ENCODE measurements at regions not wholly inside any gene's neighbourhood (a gene's known extent, or its start where the extent isn't known, plus 50 kb on each side); places are given as distances from the start of the nearest gene placed in this dataset.

DNA sequence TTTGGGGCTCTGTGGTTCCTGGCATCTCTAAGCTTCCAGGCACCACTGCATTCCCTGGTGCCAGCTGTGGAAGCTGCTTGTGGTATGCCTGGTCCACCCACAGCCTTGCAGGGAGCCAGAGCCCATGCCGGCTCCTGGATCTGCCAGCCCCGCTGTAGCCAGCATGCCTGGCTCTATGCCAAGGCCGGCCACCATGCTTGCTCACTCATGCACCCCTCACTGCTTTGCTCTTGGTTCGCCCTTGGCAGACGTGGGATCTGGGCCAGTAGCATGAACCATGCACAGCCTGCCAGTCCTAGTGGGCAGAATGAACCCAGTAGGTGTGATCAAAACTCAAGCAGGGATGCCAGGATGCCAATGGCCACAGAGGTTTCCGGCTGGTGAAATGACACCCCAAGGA lies 634.2 kb upstream of the TMEFF2 start:
- no peak for DNase-seq
- Histone ChIP-seq H3K9me2 (replicated peaks; ENCODE audit: insufficient read depth, low read length) (no peaks in the 10 kb centered on the region), H3K4me3 (ENCODE audit: low read length) (no peak overlapping the region), H3K79me2 (ENCODE audit: low read length) (no peaks in the 10 kb centered on the region), H3F3A (ENCODE audit: insufficient read depth, low read length) (no peaks in the 10 kb centered on the region), H2AFZ (ENCODE audit: low read length) (no peak overlapping the region), H3K36me3 (replicated peaks; ENCODE audit: insufficient read depth, low read length) (no peaks in the 10 kb centered on the region), H4K20me1 (ENCODE audit: insufficient read depth, low read length) (no peaks in the 10 kb centered on the region), H3K27me3 (replicated peaks; ENCODE audit: insufficient read depth, low read length) (no peaks in the 10 kb centered on the region), H3K4me2 (ENCODE audit: low read depth, low read length) (no peak overlapping the region), H3K27ac (ENCODE audit: low read length) (no peak overlapping the region), H3K9ac (ENCODE audit: low read length) (no peak overlapping the region), H3K4me1 (ENCODE audit: low read length) (no peaks in the 10 kb centered on the region), H3K9me3 (replicated peaks; ENCODE audit: insufficient read depth, low read length) (no peaks in the 10 kb centered on the region)
- TF ChIP-seq EZH2 (optimal IDR thresholded peaks at IDR 0.05; ENCODE audit: low read depth, low read length): no peak
- TF ChIP-seq, protein P1, sequence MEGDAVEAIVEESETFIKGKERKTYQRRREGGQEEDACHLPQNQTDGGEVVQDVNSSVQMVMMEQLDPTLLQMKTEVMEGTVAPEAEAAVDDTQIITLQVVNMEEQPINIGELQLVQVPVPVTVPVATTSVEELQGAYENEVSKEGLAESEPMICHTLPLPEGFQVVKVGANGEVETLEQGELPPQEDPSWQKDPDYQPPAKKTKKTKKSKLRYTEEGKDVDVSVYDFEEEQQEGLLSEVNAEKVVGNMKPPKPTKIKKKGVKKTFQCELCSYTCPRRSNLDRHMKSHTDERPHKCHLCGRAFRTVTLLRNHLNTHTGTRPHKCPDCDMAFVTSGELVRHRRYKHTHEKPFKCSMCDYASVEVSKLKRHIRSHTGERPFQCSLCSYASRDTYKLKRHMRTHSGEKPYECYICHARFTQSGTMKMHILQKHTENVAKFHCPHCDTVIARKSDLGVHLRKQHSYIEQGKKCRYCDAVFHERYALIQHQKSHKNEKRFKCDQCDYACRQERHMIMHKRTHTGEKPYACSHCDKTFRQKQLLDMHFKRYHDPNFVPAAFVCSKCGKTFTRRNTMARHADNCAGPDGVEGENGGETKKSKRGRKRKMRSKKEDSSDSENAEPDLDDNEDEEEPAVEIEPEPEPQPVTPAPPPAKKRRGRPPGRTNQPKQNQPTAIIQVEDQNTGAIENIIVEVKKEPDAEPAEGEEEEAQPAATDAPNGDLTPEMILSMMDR (IDR thresholded peaks at IDR 0.05; ENCODE audit: low read length): no peak

DNA sequence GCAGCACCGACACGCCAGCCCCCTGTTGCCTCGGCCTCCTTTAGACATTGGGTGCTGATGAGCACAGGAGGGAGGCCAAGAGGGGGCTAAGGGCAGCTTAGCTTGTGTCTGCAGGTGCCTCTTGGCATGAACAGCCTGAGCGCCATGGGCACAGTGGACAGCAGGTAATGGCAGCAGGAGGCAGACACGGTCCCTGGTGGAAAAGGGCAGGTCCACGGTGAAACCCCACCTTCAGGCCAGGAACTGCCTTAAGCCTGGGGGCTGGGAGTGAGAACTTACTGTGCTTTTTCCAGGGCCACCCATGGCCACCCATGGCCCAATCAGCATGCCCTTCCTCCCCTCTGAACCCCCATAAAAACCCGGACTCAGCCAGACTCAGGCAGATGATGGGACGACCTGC lies 633.4 kb upstream of the TMEFF2 start:
- no peaks in the 10 kb centered on the region for H4K20me1 ChIP-seq (ENCODE audit: insufficient read depth, low read length)
- H3F3A ChIP-seq (ENCODE audit: insufficient read depth, low read length): no peaks in the 10 kb centered on the region
- no peak overlapping the region for H3K9ac ChIP-seq (ENCODE audit: low read length)
- no peaks in the 10 kb centered on the region for H3K27me3 ChIP-seq (replicated peaks; ENCODE audit: insufficient read depth, low read length)
- H3K27ac ChIP-seq (ENCODE audit: low read length): no peak overlapping the region
- no peak overlapping the region for H2AFZ ChIP-seq (ENCODE audit: low read length)
- H3K79me2 ChIP-seq (ENCODE audit: low read length): no peaks in the 10 kb centered on the region
- no peak for TF ChIP-seq EZH2 (optimal IDR thresholded peaks at IDR 0.05; ENCODE audit: low read depth, low read length)
- TF ChIP-seq EZH2phosphoT487 (IDR thresholded peaks at IDR 0.05; ENCODE audit: low read length): no peak
- TF ChIP-seq, protein P1 (IDR thresholded peaks at IDR 0.05; ENCODE audit: low read length): no peak
- no peaks in the 10 kb centered on the region for H3K36me3 ChIP-seq (replicated peaks; ENCODE audit: insufficient read depth, low read length)
- no peaks in the 10 kb centered on the region for H3K4me1 ChIP-seq (ENCODE audit: low read length)
- no peak for DNase-seq
- H3K9me3 ChIP-seq (replicated peaks; ENCODE audit: insufficient read depth, low read length): no peaks in the 10 kb centered on the region
- H3K9me2 ChIP-seq (replicated peaks; ENCODE audit: insufficient read depth, low read length): no peaks in the 10 kb centered on the region
- no peak overlapping the region for H3K4me2 ChIP-seq (ENCODE audit: low read depth, low read length)
- no peak overlapping the region for H3K4me3 ChIP-seq (ENCODE audit: low read length)

DNA sequence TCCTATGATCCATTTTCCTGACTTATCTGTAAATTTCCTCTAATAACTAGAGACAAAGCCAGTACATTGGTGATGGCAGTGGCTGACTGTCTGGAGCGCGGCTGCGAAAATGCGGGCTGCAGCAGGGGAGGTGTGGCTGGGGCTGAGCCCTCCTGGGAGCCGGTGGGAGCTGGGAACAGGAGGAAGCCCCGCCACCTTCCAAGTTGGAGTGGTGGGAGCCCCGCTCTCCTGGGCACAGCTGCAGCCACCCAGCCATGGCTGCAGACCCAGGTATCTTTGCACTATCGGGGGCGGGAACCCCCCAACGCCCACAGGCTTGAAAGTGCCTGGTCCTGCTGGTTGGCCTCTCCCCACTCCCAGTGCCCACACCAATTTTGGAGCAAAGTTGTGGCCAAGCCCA lies 633.0 kb upstream of the TMEFF2 start:
- H4K20me1 ChIP-seq (ENCODE audit: insufficient read depth, low read length): no peaks in the 10 kb centered on the region
- H2AFZ ChIP-seq (ENCODE audit: low read length): no peak overlapping the region
- no peaks in the 10 kb centered on the region for H3K9me2 ChIP-seq (replicated peaks; ENCODE audit: insufficient read depth, low read length)
- no peaks in the 10 kb centered on the region for H3F3A ChIP-seq (ENCODE audit: insufficient read depth, low read length)
- H3K27ac ChIP-seq (ENCODE audit: low read length): no peak overlapping the region
- H3K36me3 ChIP-seq (replicated peaks; ENCODE audit: insufficient read depth, low read length): no peaks in the 10 kb centered on the region
- no peaks in the 10 kb centered on the region for H3K79me2 ChIP-seq (ENCODE audit: low read length)
- no peaks in the 10 kb centered on the region for H3K27me3 ChIP-seq (replicated peaks; ENCODE audit: insufficient read depth, low read length)
- H3K4me1 ChIP-seq (ENCODE audit: low read length): no peaks in the 10 kb centered on the region
- TF ChIP-seq, protein P1 (IDR thresholded peaks at IDR 0.05; ENCODE audit: low read length): no peak
- TF ChIP-seq EZH2phosphoT487 (IDR thresholded peaks at IDR 0.05; ENCODE audit: low read length) (no peak), EZH2 (optimal IDR thresholded peaks at IDR 0.05; ENCODE audit: low read depth, low read length) (no peak)
- H3K4me3 ChIP-seq (ENCODE audit: low read length): no peak overlapping the region
- H3K9me3 ChIP-seq (replicated peaks; ENCODE audit: insufficient read depth, low read length): no peaks in the 10 kb centered on the region
- no peak for DNase-seq
- no peak overlapping the region for H3K4me2 ChIP-seq (ENCODE audit: low read depth, low read length)
- H3K9ac ChIP-seq (ENCODE audit: low read length): no peak overlapping the region
